ENCODE measurements at regions not wholly inside any gene's neighbourhood (a gene's known extent, or its start where the extent isn't known, plus 50 kb on each side); places are given as distances from the start of the nearest gene placed in this dataset.

DNA sequence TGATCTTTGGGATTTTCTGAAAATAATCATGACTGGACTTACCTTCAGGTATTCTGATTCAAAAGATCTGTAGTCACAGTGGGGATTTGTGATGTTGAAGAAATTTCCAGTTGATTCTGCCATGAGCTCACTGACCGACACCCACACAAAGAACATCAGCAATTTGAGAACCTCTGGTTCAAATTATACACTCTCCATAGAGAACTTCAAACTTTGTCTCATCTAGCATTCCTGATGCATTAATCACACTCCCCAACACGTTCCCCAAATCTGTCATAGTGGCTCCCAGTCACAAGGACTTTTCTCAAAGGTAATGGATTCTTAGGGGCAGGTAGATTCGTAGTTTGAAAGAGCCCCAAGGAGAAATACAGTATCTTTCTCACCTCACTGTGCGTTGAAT is 584.3 kb downstream of the FBXO15 start:
- Histone ChIP-seq H3K27me3 (ENCODE audit: low read depth, low read length) (no peaks in the 10 kb centered on the region), H3K4me3 (ENCODE audit: low read length) (no peak overlapping the region), H3K9me3 (ENCODE audit: insufficient read depth, low read length) (no peaks in the 10 kb centered on the region), H3K4me1 (ENCODE audit: low read length) (no peaks in the 10 kb centered on the region), H3K79me2 (ENCODE audit: low read length) (no peaks in the 10 kb centered on the region), H3K4me2 (ENCODE audit: low read length) (no peak overlapping the region), H2AFZ (ENCODE audit: low read depth, low read length) (no peak overlapping the region), H4K20me1 (ENCODE audit: insufficient read depth, low read length) (no peaks in the 10 kb centered on the region), H3K36me3 (replicated peaks; ENCODE audit: low read depth, low read length) (no peaks in the 10 kb centered on the region), H3K9ac (ENCODE audit: low read length) (no peak overlapping the region), H3K27ac (ENCODE audit: low read length) (no peak overlapping the region)
- TF ChIP-seq, protein P1, sequence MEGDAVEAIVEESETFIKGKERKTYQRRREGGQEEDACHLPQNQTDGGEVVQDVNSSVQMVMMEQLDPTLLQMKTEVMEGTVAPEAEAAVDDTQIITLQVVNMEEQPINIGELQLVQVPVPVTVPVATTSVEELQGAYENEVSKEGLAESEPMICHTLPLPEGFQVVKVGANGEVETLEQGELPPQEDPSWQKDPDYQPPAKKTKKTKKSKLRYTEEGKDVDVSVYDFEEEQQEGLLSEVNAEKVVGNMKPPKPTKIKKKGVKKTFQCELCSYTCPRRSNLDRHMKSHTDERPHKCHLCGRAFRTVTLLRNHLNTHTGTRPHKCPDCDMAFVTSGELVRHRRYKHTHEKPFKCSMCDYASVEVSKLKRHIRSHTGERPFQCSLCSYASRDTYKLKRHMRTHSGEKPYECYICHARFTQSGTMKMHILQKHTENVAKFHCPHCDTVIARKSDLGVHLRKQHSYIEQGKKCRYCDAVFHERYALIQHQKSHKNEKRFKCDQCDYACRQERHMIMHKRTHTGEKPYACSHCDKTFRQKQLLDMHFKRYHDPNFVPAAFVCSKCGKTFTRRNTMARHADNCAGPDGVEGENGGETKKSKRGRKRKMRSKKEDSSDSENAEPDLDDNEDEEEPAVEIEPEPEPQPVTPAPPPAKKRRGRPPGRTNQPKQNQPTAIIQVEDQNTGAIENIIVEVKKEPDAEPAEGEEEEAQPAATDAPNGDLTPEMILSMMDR (IDR thresholded peaks at IDR 0.05; ENCODE audit: low read depth, low read length) = no peak
- TF ChIP-seq EZH2phosphoT487 (IDR thresholded peaks at IDR 0.05; ENCODE audit: low read depth) = no peak

DNA sequence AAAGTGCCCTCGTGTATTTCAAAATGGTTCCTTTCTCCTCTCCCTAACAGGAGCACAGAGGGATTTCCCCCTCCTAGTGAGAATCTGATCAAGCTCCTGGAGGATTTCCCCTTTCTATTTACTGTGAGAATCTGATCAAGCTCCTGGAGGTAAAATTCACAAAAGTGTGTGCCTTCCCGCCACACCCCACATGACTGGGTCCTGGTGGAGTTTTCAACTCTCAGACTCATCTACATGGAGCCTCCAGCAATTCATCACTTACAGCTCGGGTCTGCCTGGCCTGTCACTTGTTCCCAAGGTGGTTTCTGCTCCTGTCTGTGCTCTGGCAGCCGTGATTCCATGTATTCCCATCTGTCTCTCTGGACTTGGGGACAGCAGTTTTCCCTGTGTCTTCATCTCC is 590.7 kb downstream of the FBXO15 start:
- no peaks in the 10 kb centered on the region for H3K27me3 ChIP-seq (ENCODE audit: low read depth, low read length)
- peak overlapping the region; percentile 35; the same call in 1 of the 2 replicates for H2AFZ ChIP-seq (ENCODE audit: low read depth, low read length)
- no peak overlapping the region for H3K9ac ChIP-seq (ENCODE audit: low read length)
- no peaks in the 10 kb centered on the region for H3K79me2 ChIP-seq (ENCODE audit: low read length)
- H4K20me1 ChIP-seq (ENCODE audit: insufficient read depth, low read length) = no peaks in the 10 kb centered on the region
- no peaks in the 10 kb centered on the region for H3K36me3 ChIP-seq (replicated peaks; ENCODE audit: low read depth, low read length)
- TF ChIP-seq, protein P1 (IDR thresholded peaks at IDR 0.05; ENCODE audit: low read depth, low read length) = no peak
- no peak for TF ChIP-seq EZH2phosphoT487 (IDR thresholded peaks at IDR 0.05; ENCODE audit: low read depth)
- no peaks in the 10 kb centered on the region for H3K9me3 ChIP-seq (ENCODE audit: insufficient read depth, low read length)
- no peak overlapping the region for H3K4me3 ChIP-seq (ENCODE audit: low read length)
- H3K27ac ChIP-seq (ENCODE audit: low read length) = no peak overlapping the region
- peaks cover 7% of the 10 kb centered on the region; the same call in 1 of the 2 replicates for H3K4me1 ChIP-seq (ENCODE audit: low read length)
- no peak overlapping the region for H3K4me2 ChIP-seq (ENCODE audit: low read length)

DNA sequence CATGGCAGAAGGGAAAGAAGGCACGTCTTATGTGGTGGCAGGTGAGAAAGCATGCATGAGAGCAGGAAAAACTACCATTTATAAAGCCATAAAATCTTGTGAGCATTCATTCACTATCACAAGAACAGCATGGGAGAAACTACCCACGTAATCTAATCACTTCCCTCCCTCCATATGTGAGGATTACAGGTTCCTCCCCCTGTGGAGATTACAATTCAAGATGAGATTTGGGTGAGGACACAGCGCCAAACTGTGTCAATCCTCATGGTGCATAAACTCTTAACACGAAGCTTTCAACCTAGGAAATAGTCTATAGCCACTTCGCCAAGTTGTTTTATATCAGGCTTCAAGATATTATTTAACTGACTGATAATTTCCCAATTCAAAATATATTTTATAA is 595.5 kb downstream of the FBXO15 start:
- Histone ChIP-seq H3K4me1 (ENCODE audit: low read length) (peaks cover 7% of the 10 kb centered on the region; the same call in 1 of the 2 replicates), H3K27ac (ENCODE audit: low read length) (no peak overlapping the region), H3K79me2 (ENCODE audit: low read length) (no peaks in the 10 kb centered on the region), H3K9ac (ENCODE audit: low read length) (no peak overlapping the region), H3K4me3 (ENCODE audit: low read length) (no peak overlapping the region), H4K20me1 (ENCODE audit: insufficient read depth, low read length) (no peaks in the 10 kb centered on the region), H3K4me2 (ENCODE audit: low read length) (no peak overlapping the region), H3K27me3 (ENCODE audit: low read depth, low read length) (no peaks in the 10 kb centered on the region), H2AFZ (ENCODE audit: low read depth, low read length) (no peak overlapping the region), H3K36me3 (replicated peaks; ENCODE audit: low read depth, low read length) (no peaks in the 10 kb centered on the region), H3K9me3 (ENCODE audit: insufficient read depth, low read length) (no peaks in the 10 kb centered on the region)
- TF ChIP-seq EZH2phosphoT487 (IDR thresholded peaks at IDR 0.05; ENCODE audit: low read depth) = no peak
- TF ChIP-seq, protein P1 (IDR thresholded peaks at IDR 0.05; ENCODE audit: low read depth, low read length) = no peak

DNA sequence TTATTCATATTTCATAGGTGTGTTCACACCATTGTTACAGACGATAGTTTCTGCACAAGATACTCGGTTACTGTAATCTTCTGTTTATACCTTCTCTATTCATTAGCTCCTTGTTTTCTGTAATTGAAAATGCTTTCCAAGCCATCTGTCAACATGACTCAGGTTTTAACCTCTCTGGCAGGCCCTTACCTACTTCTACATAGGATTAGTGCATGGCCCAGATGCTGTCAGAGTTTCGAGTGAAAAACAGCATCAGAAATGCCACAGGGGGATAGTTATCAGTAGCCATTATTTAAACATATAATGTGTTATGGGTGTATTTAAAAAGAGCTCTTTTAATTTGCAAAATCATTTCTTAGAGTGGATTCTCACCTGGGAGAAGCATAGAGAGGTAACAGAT is 596.4 kb downstream of the FBXO15 start:
- H3K79me2 ChIP-seq (ENCODE audit: low read length) = no peaks in the 10 kb centered on the region
- H3K4me1 ChIP-seq (ENCODE audit: low read length) = no peaks in the 10 kb centered on the region
- no peak overlapping the region for H2AFZ ChIP-seq (ENCODE audit: low read depth, low read length)
- no peak for TF ChIP-seq EZH2phosphoT487 (IDR thresholded peaks at IDR 0.05; ENCODE audit: low read depth)
- TF ChIP-seq, protein P1 (IDR thresholded peaks at IDR 0.05; ENCODE audit: low read depth, low read length) = no peak
- no peak overlapping the region for H3K4me3 ChIP-seq (ENCODE audit: low read length)
- H3K9ac ChIP-seq (ENCODE audit: low read length) = no peak overlapping the region
- H3K4me2 ChIP-seq (ENCODE audit: low read length) = no peak overlapping the region
- no peaks in the 10 kb centered on the region for H3K9me3 ChIP-seq (ENCODE audit: insufficient read depth, low read length)
- no peaks in the 10 kb centered on the region for H3K36me3 ChIP-seq (replicated peaks; ENCODE audit: low read depth, low read length)
- H3K27ac ChIP-seq (ENCODE audit: low read length) = no peak overlapping the region
- no peaks in the 10 kb centered on the region for H4K20me1 ChIP-seq (ENCODE audit: insufficient read depth, low read length)
- H3K27me3 ChIP-seq (ENCODE audit: low read depth, low read length) = no peaks in the 10 kb centered on the region

All from OCI-LY3 (cell line).